ENCODE measurements at regions not wholly inside any gene's neighbourhood (a gene's known extent, or its start where the extent isn't known, plus 50 kb on each side); places are given as distances from the start of the nearest gene placed in this dataset.

DNA sequence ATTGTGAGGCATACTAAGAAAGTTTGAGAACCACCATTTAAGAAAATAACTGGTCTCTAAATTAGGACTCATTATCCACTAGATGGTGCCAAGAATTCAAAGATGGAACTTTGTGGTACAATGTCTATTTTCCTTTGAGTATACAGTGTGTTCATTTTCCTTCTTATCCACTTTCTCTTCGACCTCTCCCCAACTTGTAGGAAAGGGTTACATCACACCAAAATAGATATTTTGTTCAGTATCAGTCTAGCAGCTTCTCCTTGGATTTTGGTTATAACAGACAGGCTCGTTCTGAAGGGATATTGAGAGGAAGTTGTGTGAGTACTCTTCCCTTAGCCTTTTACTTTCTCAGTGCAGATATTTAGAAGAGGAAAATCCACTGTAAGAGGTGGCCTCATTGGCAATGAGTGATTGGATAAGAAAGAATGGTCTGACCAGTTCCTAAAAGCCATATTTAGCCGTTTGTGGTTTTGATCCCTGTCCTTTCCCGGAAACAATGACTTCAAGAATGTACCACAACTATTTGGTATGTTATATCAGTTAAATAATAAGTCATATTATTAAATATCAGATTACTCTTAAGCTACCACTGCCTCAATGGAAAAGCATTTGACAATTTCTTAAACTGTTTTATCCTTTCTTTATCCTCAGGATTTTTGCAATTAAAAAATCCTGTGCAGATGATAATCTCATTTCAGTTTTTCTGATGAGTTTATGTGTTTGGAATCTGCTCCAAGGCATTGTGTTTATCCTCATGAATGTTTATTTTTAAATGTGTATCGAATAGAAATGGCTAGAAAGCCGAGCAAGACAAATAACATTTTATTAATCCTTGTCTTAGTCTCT is 69.0 kb upstream of the GRAMD2B start:
- in situ Hi-C loops (cut with HindIII; ENCODE audit: low sequenced_read_pairs), result loop anchor here (5.0 kb wide), 1 partner anchor 188 kb away; no protein-coding TSS in a partner anchor

- in situ Hi-C loops (cut with HindIII; ENCODE audit: low sequenced_read_pairs), result loop anchor here (5.0 kb wide), 1 partner anchor 187 kb away; no protein-coding TSS in a partner anchor
Measured at GRCh38 chr5:126354858-126355731, 68.1 kb upstream of the GRAMD2B start.

- in situ Hi-C loops (cut with HindIII; ENCODE audit: low sequenced_read_pairs), result no loop called here
Measured at GRCh38 chr5:126355940-126356339, 67.3 kb upstream of the GRAMD2B start.

DNA sequence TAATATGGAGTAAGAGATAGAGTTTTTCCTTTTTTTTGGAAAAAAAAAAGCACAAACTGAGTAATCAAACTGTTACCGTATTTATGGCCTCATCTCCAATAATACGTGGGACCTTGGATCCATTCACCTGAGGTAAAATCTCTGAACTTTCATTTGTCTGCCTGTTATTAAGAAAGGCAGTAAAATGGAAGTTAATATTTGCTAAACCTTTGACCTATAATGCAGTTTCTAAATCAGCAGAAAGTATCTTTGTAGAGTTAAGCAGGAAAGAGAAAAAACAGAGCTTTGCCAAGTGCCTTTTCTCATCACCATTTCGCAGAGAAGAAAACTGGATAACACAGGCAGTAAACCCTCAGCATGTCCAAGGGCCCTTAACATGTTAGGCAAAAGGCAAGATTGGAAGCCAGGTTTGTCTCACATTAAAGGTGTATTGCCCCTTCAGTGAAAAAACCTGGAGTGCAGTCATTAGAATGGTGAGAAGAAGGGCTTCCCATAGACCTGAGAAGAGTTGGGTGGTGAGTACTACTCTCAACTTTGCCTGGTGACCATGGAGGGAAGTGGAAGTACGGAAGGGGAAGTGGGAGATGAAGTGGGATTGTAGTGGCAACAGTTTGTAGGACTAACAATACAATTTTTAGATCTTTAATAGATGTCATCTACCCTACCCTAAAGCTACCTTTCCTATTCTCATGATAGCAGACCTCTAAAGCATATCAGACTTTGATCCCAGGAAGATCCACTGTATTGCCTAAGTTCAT is 65.4 kb upstream of the GRAMD2B start:
- in situ Hi-C loops (cut with HindIII; ENCODE audit: low sequenced_read_pairs), result no loop called here

DNA sequence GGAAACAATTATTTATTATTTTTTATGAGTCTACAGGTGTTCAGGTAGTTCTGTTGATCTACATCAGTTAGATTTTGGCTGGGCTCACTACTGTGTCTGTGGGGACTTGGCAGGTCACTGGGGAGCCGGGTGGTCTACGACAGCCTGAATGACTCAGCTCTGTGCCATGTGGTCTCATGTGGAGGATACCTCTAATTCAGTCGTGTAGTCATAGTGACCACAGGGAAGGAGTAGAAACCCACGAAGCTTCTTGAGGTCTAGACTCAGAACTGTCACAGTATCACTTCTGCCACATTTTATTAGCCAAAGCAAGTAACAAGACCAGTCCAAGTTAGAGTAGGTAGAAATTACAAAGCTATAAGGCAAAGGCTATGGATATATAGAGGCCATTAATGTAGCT is 64.7 kb upstream of the GRAMD2B start:
- in situ Hi-C loops (cut with HindIII; ENCODE audit: low sequenced_read_pairs), result no loop called here

DNA sequence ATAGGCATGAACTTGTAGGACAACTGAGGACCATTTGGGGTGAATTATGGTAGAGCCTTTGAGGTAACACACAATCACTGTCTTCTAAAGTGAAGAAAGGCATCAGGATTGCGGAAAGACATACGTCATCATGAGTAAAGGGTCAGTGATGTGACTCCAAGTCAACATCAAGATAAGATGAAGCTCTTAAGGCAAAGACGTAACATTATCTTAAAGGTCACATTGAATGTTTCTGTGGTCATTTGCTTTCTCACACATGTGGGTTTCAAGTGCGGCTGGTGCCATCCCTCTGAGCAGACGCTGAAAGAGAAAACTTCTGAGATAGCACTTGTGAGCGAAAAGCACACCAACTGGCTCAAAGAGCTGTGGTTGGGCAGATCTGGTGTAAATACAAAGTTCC is 63.3 kb upstream of the GRAMD2B start:
- in situ Hi-C loops (cut with HindIII; ENCODE audit: low sequenced_read_pairs), result no loop called here

GRCh38 chr5:126360467-126360866 is 62.7 kb upstream of the GRAMD2B start:
- in situ Hi-C loops (cut with HindIII; ENCODE audit: low sequenced_read_pairs), result no loop called here

GRCh38 chr5:126363658-126364057 is 59.6 kb upstream of the GRAMD2B start:
- in situ Hi-C loops (cut with HindIII; ENCODE audit: low sequenced_read_pairs), result no loop called here

DNA sequence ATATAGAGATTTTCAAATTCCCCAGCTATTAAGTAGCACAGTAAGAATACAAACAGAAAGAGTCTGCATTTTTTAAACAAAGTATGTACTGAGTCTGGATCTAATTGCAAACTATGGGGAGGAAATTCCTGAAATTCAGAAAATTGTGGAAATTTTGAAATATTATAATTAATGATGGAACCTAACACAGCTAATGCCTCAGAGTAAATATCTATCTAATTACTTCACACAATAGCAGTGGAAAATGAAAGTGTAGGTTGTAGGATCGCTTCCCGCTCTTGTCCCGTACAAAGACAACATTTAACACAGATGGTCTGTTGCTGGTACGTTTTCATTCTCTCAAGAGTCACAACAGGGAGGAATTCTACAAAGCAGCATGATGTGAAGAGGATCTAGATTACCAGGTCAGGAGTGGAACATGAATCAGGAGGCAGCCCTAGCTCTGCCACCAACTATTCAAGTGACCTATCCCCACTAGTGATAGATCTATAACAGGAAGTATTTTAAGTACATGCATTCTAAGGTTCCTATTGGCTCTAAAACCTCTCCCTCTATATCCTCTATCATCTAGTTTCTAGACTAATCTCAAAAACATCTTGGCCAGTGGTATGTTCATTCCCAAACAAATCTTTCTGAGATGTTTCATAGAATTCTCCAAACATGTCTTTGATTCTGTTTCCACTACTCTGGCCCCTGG is 58.9 kb upstream of the GRAMD2B start:
- in situ Hi-C loops (cut with HindIII; ENCODE audit: low sequenced_read_pairs), result no loop called here

DNA sequence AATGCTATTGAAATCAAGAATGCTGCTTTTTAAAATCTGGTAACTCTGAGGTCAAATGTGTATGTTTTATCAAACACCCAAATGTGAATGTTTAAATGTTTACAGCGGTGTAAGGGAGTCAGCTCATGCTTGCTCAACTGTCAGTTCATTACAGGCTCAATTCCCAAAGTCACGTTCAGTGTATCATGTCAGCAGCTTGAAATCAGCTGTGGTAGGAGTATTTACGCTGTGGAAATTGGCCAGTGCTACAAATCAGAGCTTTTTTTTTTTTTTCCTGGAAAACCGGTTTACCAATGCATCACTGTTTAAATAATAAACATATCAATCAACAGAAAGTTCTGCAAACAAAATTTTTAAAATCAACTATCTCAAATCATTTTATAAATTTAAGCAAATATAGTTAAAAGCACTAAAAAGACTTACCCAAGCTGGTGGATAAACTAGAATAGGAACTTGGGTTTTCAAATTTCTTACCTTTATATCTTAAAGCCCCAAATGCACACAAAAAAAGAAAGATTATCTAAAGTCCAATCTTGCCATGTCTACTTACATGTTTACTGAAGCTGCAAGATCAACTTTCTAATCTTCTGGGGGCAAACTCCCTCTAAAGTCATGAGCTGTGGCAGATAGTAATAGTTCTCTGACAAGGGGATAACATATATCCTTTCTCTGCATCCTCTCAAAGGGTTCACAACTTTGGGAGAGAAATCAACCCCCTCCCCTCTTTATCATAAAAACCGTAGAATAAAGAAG is 57.6 kb upstream of the GRAMD2B start:
- in situ Hi-C loops (cut with HindIII; ENCODE audit: low sequenced_read_pairs), result no loop called here

DNA sequence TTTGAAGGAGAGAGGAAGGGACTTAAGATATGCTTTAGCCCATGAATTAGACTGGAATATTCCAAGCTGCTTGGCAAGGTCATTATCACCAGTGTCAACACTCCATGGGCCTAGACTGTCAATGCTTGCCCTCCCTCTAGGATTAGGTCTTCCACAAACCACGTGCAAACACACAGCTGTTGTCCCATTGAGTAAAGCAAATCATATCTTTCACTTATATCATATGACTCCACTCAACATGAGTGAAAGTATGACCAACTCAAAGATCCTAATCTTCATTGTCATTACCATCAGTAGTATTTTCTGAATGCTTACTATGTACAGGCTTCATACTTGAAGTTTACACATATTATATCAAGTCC is 57.0 kb upstream of the GRAMD2B start:
- in situ Hi-C loops (cut with HindIII; ENCODE audit: low sequenced_read_pairs), result no loop called here

- in situ Hi-C loops (cut with HindIII; ENCODE audit: low sequenced_read_pairs), result no loop called here
Measured at GRCh38 chr5:126368239-126368812, 54.9 kb upstream of the GRAMD2B start.

- in situ Hi-C loops (cut with HindIII; ENCODE audit: low sequenced_read_pairs), result no loop called here
Measured at GRCh38 chr5:126369083-126369482, 54.1 kb upstream of the GRAMD2B start.

GRCh38 chr5:126369995-126370731 is 53.0 kb upstream of the GRAMD2B start:
- in situ Hi-C loops (cut with HindIII; ENCODE audit: low sequenced_read_pairs), result no loop called here

DNA sequence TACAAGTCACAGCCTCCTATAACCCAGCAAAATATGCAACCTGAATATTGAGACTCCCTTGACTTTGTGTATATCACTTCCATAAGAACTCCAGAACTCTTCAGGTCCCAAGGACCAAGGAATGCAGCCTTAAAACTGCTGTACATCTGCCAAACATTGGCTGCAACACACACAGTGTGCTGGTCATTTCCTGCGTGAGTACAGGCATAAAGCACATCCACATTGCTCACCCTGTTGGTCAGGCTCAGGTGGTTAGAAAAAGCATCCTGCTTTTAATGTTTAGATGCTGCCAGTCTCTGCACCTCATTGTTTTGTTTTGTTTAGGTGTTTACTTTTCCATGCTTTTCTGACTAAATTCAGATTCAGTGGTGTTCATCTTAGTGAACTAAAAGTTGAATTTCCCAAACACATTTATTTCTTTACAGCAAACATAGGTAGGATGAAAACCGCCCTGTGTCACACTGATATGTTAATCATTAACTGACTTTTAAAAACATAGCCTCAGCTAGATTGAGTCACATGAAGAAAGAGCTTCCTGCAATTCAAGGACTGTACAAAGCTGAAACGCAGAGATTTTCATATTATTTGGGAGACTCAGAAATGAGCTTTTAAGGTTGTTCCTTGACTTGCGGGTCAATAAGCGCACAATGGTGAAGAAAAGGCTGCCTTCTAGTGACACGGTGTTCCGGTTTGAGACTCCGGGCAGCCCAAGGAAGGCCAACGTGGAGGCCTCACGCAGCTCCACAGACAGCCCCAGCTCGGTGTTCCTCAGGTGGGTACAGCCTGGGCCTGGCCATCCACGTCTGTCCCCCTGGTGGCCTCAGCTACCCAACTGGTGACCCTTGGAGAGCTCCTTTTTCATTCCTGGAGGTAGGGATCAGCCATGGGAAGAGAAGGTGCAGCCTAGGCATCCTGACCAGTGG is 52.2 kb upstream of the GRAMD2B start:
- in situ Hi-C loops (cut with HindIII; ENCODE audit: low sequenced_read_pairs), result no loop called here

DNA sequence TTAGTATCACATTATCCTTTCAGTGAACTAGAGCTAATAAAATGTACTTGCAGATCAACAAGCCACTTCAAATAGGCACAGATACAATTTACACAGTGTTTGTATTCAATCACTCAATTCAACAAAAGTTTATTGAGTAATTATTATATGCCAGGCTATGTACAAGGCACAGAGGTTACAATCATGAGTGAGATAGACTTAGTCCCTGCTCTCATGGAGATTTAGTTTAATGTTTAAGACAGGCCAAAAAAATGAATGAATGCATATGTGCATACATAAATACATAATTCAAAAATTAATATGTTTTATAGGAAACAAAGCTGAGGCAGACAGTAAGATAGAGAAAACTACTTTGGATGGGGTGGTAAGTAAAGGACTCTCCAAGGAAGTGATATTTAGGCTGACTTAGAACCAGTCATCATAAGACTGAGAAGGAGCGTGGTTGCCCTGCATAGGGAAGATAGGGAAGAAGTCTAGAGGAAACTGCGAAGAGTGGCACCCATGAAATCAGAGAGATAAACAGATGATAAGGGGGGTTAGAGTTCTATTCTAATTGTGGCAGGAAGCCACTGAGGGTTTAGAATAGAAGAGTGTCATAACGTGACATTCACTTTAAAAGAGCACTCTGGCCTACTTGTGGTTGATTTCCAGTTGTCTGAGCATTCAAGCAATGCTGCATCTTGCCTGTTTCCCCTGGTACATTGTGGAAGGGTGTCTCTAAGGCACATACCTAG is 49.7 kb upstream of the GRAMD2B start:
- in situ Hi-C loops (cut with HindIII; ENCODE audit: low sequenced_read_pairs), result no loop called here

Data from DLD1 (cell line).